COLO829 (cell line): ENCODE measurements at regions not wholly inside any gene's neighbourhood (a gene's known extent, or its start where the extent isn't known, plus 50 kb on each side); places are given as distances from the start of the nearest gene placed in this dataset.

Experiments used
- DNase-seq: peaks from one replicate; pipeline ENCODE4 v3.0.0; 2012; ENCODE audit warnings: low spot score

GRCh38 chr14:95410838-95411237 lies 91.1 kb upstream of the CLMN start:
- no peak for DNase-seq

- DNase-seq, result no peak
Observed at GRCh38 chr14:95409477-95410272, 90.0 kb upstream of the CLMN start.

GRCh38 chr14:95408731-95409476 lies 89.2 kb upstream of the CLMN start:
- no peak for DNase-seq

GRCh38 chr14:95407354-95407753 lies 87.6 kb upstream of the CLMN start:
- DNase-seq, result no peak

GRCh38 chr14:95406756-95407277 lies 87.1 kb upstream of the CLMN start:
- DNase-seq, result no peak

- DNase-seq, result no peak
Observed at GRCh38 chr14:95404583-95404982, 84.9 kb upstream of the CLMN start.

GRCh38 chr14:95402578-95402977 lies 82.9 kb upstream of the CLMN start:
- no peak for DNase-seq

- no peak for DNase-seq
Observed at GRCh38 chr14:95402176-95402575, 82.5 kb upstream of the CLMN start.

- no peak for DNase-seq
Observed at GRCh38 chr14:95398630-95399547, 79.2 kb upstream of the CLMN start.

GRCh38 chr14:95397325-95397724 lies 77.6 kb upstream of the CLMN start:
- DNase-seq, result no peak

GRCh38 chr14:95396221-95396620 lies 76.5 kb upstream of the CLMN start:
- DNase-seq, result no peak

GRCh38 chr14:95395098-95395737 lies 75.5 kb upstream of the CLMN start:
- no peak for DNase-seq

- DNase-seq, result no peak
Observed at GRCh38 chr14:95394297-95395097, 74.8 kb upstream of the CLMN start.

GRCh38 chr14:95392841-95393240 lies 73.1 kb upstream of the CLMN start:
- DNase-seq, result no peak

GRCh38 chr14:95391331-95391730 lies 71.6 kb upstream of the CLMN start:
- DNase-seq, result no peak

GRCh38 chr14:95389471-95390011 lies 69.8 kb upstream of the CLMN start:
- peak; percentile 89 for DNase-seq

GRCh38 chr14:95388699-95389098 lies 69.0 kb upstream of the CLMN start:
- DNase-seq, result no peak

GRCh38 chr14:95387826-95388445 lies 68.2 kb upstream of the CLMN start:
- DNase-seq, result no peak

- DNase-seq, result no peak
Observed at GRCh38 chr14:95386536-95387095, 66.9 kb upstream of the CLMN start.

- no peak for DNase-seq
Observed at GRCh38 chr14:95385701-95386100, 66.0 kb upstream of the CLMN start.
